DMS153 treated with DMSO at 0.1 percent for 48 hours (cell line): ENCODE measurements at regions not wholly inside any gene's neighbourhood (a gene's known extent, or its start where the extent isn't known, plus 50 kb on each side); places are given as distances from the start of the nearest gene placed in this dataset.

Experiments used
- DNase-seq: peaks from one replicate; lab custom pipeline; 2025; ENCODE audit not compliant: unreplicated experiment; lab: John Stamatoyannopoulos, UW

- peak; percentile 76 for DNase-seq
Measured at GRCh38 chr12:30874455-30875321, 51.9 kb upstream of the TSPAN11 start.

- no peak for DNase-seq
Measured at GRCh38 chr12:30870491-30871265, 55.9 kb upstream of the TSPAN11 start.

DNA sequence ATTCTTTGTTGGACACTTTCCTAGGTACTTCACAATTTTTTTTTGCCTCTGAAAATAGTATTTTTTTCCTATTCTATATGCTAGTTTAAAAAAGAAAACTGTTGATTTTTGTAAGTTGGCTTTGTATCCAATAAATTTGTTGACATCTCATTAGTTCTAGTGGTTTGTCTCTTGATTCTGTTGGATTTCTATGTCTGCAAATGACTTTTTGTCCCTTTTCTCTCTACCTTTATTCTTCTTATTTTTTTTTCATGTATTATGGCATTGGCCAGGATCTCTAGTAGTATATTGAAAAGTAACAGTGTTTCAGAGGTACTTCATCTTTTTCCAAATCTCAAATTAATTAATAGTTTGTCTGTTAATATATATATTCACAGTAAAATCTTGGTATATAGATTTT is 59.1 kb upstream of the TSPAN11 start:
- no peak for DNase-seq

DNA sequence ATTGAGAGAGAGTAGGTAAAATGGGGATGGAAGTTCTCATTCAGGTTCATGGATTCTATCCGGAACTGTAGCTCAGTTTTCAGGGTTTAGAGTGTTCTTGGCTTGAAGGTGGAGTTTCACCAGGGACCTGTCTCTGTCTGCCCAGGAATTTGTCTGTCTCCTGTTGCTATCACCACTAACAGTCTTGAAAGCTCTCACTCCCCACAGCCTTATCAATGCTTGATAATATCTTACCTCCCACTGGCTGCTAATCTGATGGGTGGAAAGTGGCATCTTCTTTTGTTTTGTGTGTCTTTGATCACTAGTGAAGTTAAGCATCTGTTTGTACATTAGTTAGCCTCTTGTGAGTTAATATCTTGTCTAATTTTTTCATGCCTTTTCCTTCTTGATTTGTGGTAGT is 60.3 kb upstream of the TSPAN11 start:
- DNase-seq = no peak

- no peak for DNase-seq
Measured at GRCh38 chr12:30863839-30864238, 62.7 kb upstream of the TSPAN11 start.

DNA sequence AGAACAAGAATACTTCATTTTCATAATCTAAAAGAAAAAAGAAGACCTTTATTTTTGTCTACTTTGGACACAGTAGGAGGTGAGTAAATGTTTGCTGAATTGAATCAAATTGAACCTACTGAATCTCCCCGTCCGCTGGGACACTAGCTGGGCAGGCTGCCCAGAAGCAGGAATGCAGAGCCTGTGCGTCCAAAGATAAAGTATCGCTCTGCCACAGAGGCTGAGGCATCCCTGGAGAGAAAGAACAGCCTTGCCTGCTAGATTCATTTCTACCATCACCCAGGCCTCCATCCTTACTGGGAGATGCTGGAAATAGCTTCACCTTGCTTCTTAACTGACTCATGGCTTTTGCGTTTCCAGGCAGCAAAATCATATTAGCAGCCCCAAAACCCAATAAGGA is 64.1 kb upstream of the TSPAN11 start:
- peak; percentile 7 for DNase-seq

DNA sequence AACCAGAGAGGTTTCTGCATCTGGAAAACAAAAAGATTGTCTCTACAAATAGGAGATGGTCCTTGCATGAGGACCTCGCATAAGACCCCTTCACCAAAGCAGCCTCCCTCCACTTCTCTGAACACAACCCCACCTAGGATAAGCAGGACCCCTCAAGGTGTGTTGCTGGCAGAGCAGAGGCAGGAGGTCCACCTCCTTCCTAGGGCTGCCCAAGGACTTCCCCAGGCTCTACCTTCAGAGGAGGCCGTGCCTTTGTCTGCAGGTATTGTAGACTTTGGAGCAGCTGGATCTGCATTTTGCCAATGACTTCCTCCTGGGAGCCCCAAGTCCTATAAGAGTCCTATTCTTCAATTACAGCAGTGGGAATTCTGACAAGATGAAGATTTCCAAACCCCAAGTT is 67.3 kb upstream of the TSPAN11 start:
- DNase-seq = no peak

DNA sequence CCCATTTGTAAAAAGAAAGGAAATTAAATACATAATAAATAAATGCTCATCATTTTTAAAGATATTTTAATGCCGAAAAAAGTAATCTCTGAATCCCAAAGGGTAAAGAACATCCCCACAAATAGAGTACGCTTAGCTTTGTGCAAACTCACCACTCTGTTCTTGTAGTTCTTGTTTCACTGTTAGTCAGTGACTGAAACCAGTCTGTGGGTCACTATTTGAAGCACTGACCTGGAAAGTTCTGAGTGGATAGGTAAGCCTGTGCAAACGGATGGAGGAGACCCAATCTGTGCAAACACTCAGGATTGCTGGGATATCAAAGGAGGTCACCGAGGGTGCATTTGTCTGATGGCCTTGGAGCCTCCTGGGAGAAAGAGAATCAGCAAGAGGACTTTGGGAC is 68.1 kb upstream of the TSPAN11 start:
- DNase-seq = no peak

DNA sequence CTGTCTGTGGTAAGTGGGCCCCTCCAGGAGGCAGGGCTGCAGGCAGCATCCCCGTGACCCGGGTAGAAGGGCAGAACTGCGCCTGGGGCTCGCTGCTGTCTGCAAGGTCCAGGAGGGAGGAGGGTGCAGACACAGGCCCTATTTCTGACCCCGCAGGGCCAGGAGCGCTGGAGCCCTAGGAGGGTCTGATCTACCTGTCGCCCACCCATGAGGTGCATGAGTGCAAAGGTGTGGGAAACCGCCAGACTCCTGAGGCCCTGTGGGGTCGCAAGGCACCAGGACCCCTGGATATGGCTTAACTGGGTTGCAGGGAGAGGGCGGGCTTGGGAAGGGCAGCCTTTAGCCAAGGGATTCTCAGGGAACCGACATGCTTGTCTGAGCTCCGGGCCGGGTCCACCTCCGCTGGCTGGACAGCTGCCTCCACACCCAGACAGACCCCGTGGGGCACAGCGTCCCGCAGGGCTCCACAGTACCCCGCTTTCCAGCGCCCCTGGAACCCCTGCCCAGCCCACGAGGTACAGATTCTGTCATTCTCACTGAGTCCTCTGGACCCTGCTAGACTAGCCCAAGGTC is 72.9 kb upstream of the TSPAN11 start:
- no peak for DNase-seq

GRCh38 chr12:30850684-30851083 is 75.9 kb upstream of the TSPAN11 start:
- DNase-seq = no peak

- DNase-seq = peak; percentile 68
Measured at GRCh38 chr12:30847259-30847658, 79.3 kb upstream of the TSPAN11 start.

GRCh38 chr12:30846776-30847175 is 79.8 kb upstream of the TSPAN11 start:
- no peak for DNase-seq

DNA sequence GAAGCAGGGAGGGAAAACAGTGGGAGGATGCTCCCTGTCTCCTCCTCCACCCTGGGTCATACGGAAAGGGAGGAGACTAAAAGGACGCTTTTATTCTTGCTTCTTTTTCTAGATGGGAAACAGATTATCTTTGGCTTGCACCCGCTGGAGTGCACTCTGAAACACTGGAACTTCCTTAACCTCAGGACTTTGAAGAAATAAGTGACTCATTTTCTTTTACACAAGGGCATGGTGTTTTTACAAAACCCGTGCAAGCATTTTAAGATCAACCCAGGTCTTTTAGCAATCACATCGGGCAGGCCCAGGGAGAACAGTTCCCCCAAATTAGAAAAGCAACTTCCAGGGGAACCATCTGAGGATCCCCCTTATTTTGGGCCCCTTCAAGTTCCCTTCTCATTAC is 80.9 kb upstream of the TSPAN11 start:
- DNase-seq = no peak

DNA sequence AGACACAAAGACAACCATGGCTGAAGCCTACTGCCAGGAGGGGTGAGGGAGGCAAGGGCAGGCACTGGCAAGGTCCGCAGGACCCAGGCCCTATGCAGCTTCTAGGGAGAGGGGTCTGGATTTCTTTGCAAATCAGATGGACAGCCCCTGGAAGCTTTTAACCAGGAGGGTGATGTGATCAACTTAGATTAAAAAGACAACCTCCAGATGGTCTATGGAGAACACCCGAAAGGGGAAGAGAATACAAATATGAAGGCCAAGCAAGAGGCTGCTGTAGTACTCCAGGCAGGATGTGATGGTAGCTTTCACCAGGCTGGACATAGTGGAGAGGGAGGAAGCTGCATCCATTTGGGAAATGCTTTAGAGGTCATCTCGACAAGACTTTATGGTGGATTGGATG is 83.3 kb upstream of the TSPAN11 start:
- no peak for DNase-seq

- no peak for DNase-seq
Measured at GRCh38 chr12:30840715-30841114, 85.8 kb upstream of the TSPAN11 start.

GRCh38 chr12:30839643-30840220 is 85.0 kb upstream of the CAPRIN2 start:
- DNase-seq = no peak

DNA sequence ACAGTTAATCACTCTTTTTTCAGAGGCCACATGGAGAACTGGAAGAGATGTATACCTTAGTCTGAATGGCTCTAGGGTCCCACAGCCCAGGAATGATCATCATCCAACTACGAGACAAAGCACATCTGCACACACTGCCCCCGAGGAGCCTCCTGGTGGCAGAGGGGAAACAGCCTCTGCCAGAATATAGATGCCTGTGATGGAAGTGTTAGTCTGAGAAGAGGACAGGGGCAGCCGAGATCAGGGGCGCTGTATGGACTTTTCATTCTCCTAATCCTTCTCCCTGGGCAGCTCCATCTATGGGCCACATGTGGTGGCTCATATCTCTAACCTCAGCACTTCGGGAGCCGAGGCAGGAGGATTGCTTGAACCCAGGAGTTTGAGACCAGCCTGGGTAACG is 82.8 kb upstream of the CAPRIN2 start:
- DNase-seq = no peak

- DNase-seq = no peak
Measured at GRCh38 chr12:30836656-30837445, 82.1 kb upstream of the CAPRIN2 start.

- no peak for DNase-seq
Measured at GRCh38 chr12:30835216-30835615, 80.5 kb upstream of the CAPRIN2 start.

DNA sequence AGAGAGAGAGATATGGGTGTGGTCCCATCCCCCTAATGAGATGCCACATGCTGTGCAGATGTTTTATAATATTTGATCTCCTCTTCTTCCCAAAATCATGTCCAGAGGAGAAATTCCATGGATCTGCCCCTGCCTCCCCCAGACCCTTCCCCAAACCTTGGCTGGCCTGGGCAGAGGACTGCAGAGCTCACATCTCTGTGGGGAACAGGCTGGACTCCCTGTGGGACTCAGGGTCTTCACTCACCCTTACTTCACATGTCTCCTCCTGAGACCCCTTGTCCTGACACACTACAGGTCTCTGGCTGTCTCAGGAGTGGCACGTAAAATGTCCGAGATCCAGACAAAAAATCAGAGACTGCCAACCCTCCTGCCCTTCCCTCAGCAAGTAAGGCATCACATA is 76.0 kb upstream of the CAPRIN2 start:
- DNase-seq = no peak

- DNase-seq = no peak
Measured at GRCh38 chr12:30829876-30830275, 75.1 kb upstream of the CAPRIN2 start.
